GM19324 (cell line): ENCODE measurements at regions not wholly inside any gene's neighbourhood (a gene's known extent, or its start where the extent isn't known, plus 50 kb on each side); places are given as distances from the start of the nearest gene placed in this dataset.

ENCODE experiments used
- ATAC-seq: cut with Tn5 transposase; IDR thresholded peaks from one replicate; pipeline ENCODE4 v1.9.1; 2021; ENCODE audit warnings: mild to moderate bottlenecking, moderate library complexity; ENCODE audit not compliant: unreplicated experiment, low FRiP score

DNA sequence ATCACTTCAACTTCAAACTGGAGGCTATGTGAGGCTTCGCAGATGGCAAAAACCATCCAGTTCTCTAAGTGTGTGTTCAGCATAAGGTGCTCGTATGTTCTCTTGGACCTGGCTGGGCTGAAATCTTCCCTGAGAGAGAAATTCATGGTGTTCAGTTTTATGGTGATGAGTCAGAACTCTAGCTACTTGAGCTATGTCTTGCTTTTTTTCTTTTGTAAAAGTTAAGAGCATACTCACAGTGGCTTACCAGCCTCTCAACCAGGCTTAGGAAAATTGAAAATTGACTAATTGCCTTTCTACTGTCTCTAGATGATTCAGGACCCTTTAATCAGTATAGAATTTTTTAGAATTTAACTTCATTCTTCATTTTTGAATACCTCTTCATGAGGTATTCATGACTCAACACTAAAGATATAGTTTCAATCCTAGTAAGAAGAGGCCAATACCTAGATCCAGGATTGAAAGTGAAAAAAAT lies 617.5 kb downstream of the TBL1XR1 start:
- no peak for ATAC-seq

GRCh38 chr3:176578316-176578715 lies 619.0 kb downstream of the TBL1XR1 start:
- ATAC-seq = no peak

- ATAC-seq = no peak
Measured at GRCh38 chr3:176577447-176577846, 619.8 kb downstream of the TBL1XR1 start.

DNA sequence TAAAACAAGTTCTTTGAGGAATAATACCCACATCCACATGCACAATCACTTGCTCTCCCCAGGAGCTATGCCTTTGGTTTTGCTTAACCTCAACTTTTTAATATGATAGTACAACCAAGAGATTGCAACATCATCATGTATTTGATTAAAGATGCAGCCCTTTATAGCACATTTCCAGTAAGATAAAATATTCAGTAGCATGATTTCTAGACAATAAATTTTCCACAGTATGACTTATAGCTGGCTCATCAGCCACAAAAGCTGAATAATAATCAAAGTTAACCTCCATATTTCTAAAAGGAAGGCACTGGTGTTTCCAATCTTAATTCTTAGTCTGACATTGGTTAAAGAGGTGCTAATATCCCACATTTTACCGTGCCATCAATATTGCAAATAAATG lies 622.5 kb downstream of the TBL1XR1 start:
- ATAC-seq = no peak

GRCh38 chr3:176571926-176572325 lies 625.4 kb downstream of the TBL1XR1 start:
- no peak for ATAC-seq

DNA sequence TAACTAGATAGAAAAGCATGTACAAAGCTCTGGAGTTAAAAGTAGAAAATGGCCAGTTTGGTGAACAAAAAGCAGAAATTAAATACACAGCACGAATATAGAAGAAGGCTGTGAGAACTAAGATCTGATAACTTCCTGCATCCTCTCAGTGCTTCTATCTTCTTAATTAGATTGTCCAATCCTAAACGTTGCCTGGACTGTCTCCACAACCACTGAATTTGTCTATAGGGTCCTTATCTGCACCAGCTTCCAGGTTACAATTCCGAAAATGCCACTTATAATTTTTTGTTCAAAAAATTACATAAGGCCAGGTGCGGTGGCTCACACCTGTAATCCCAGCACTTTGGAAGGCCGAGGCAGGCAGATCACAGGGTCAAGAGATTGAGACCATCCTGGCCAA lies 626.3 kb downstream of the TBL1XR1 start:
- no peak for ATAC-seq

GRCh38 chr3:176568189-176568588 lies 629.1 kb downstream of the TBL1XR1 start:
- no peak for ATAC-seq

GRCh38 chr3:176566757-176567156 lies 630.5 kb downstream of the TBL1XR1 start:
- no peak for ATAC-seq

DNA sequence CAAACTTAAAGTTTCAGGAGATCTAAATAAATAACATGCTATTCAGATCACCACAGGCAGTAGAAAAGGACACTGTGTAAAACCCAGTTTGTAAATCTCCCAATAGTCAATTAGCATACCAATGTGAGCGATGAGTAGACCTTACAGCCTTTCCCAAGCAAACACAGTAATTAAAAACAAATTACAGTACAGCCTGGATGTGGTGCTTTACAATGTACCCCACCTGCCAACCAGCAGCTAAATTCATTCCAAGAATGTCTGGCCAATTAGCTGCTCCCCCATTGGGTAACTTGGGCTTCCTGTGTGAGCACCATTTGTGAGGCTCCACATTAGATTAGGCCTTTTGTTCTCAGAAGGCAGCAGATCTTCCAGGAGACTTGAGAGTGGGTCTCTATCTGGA lies 635.0 kb downstream of the TBL1XR1 start:
- ATAC-seq = no peak

DNA sequence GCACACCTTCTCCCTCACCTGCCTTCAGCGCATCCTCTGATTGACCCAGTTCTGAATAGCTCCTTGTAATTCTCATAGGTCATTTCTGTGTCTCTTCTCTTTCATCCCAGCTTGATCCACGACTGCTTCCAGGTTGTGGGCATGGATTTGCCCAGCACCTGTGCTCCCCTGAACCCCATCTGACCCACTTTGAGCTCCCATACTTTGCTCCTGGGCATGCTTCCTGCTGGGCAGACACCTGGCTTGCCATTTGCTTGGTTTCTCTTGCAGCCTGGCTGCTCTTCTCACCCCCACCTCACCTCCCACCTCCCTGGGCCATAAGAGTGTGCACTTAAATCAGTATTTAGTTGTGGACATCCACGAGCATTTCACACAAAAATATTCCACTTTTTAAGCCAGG lies 635.5 kb downstream of the TBL1XR1 start:
- ATAC-seq = no peak

DNA sequence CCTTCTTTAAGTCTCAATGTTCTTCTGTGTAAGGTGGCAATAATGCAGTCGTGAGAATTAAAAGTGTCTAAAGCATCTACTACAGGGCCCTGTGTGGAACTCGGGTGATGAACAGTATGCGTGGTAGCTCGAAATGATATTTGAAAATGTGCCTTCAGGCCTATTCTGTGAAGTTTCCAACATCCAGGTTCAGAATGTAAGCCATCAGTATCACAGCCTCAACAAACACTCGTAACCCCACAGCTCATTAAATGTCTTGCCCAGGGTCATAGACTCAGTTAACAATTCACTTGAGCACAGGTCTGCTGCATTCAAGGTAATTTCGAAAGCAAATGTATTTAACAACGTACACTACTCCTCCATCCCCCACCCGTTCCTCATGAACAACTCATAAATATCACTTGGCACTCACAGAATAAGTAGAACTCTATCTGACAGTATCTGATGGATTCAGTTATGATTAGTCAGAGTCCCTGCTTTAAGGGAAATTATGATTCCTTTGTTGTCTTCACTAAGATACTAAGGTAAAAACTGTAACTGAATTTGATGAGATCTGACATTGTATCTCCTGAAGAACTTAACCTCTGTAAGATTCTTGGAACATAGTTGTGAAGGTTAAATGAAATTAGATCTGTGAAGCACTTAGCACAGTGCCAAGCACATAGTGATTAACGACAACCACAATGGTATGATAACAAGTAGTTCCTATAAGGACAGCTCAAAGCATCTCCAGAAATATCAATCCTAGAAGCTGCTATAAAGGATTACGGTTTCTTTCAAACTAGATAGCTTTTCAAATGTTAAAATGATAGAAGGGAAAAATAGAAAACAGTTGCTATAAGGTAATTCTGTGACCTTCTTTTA lies 642.3 kb downstream of the TBL1XR1 start:
- no peak for ATAC-seq

- ATAC-seq = no peak
Measured at GRCh38 chr3:176554264-176554663, 643.0 kb downstream of the TBL1XR1 start.

- ATAC-seq = no peak
Measured at GRCh38 chr3:176526942-176527341, 670.3 kb downstream of the TBL1XR1 start.

DNA sequence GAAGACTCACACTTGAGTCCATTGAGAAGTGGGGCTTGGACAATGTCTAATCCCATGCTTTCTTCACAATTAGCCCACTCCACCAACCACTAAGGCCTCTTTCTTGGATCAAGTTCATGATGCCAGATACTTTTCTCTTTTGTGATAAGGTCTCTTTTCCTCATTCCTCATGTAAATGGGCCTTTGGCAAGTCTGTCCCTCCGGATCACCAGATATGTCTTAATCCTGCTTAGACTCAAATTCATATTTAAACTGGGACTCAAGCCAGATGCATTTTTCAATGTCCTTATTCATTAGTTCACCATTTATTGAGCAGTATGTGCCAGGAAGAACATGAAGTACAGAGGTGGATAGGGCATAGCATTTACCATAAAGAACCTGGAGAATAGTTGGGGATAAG lies 671.1 kb downstream of the TBL1XR1 start:
- no peak for ATAC-seq

DNA sequence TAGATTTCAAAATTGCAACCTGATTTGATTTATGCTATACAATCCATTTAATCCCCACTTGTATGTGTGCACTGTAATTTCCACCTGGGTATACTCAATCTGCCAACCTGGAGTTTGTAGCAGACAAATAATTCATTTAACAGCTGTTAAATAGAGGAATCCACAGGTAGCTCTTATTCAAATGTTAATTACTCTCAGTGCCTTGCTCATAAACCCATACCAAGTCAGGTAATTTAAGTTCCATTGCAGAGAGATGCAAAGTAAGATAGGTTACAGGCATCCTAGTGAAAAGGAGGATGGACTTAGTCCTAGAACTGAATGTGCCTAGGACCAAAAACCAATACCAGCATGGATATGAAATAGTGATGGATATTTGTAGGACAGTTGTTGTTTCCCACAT lies 674.2 kb downstream of the TBL1XR1 start:
- ATAC-seq = no peak

GRCh38 chr3:176522436-176522835 lies 674.8 kb downstream of the TBL1XR1 start:
- no peak for ATAC-seq

- ATAC-seq = no peak
Measured at GRCh38 chr3:176521531-176522175, 675.6 kb downstream of the TBL1XR1 start.

GRCh38 chr3:176514297-176514696 lies 683.0 kb downstream of the TBL1XR1 start:
- ATAC-seq = no peak

- no peak for ATAC-seq
Measured at GRCh38 chr3:176513604-176514003, 683.7 kb downstream of the TBL1XR1 start.

DNA sequence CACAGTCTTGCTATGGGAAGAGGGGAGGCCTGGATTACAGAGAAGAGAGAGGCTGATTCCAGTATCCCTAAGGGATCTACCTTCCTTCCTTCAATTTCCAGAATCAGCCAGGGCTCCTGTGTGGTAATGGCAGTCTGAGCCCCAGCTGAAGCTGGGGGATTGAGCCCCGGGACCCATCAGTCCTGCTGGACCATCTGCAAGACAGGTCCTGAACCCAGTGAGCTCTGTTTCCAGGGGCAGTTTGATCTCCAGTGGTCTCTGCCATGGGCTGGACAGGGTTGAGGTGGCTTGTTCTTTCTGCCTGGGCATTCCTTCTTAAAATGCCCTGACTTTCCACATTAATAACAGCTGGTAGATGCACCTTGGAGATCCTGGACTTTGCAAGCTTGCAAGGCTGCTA lies 685.2 kb downstream of the TBL1XR1 start:
- no peak for ATAC-seq

DNA sequence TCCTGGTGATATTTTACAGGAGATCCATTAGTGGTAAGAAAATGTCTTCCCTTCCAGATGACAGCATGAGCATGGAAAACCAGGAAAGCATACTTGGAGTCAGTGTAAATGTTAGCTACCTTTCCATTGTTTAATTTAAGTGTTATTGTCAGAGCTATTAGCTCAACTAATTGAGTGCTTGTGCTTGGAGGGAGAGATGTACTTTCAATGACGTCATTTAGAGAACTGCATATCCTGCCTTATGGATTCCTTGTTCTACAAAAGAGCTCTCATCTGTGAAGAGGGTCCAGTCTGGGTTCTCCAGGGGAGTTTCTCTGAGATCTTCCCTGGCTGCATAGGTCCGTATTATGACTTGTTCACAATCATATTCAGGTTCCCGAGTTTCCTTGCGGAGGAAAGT lies 687.2 kb downstream of the TBL1XR1 start:
- ATAC-seq = no peak
